Gastroesophageal sphincter (tissue), 4 donors: ENCODE measurements at regions not wholly inside any gene's neighbourhood (a gene's known extent, or its start where the extent isn't known, plus 50 kb on each side); places are given as distances from the start of the nearest gene placed in this dataset.
A peak's percentile ranks its signal among the peaks of the same experiment; 100 is the strongest.

Experiments
- ATAC-seq: fragments of 150-250 bp; one replicate; pipeline ENCODE4 v1.9.1; 2016; ENCODE audit warnings: mild to moderate bottlenecking, moderate library complexity
- H3K27ac ChIP-seq, 4 donors: fragments of 200-600 bp; sonication (generic) in 3 of 4; 1 replicate in 3 of 4; 2 replicates in 1 of 4; pipeline ENCODE4 v1.5.1; 2016 to 2019
- H3K27me3 ChIP-seq: fragments of 200-600 bp; sonication (generic); one replicate; pipeline ENCODE4 v1.5.1; 2019
- H3K36me3 ChIP-seq, 2 donors: fragments of 200-600 bp; sonication (generic); one replicate each; pipeline ENCODE4 v1.5.1; 2019; ENCODE audit warnings: control low read depth in 1 of 2
- H3K4me1 ChIP-seq, 3 donors: fragments of 200-600 bp; sonication (generic); 1 replicate in 2 of 3; 2 replicates in 1 of 3; pipeline ENCODE4 v1.5.1; 2016 to 2019; ENCODE audit warnings: control low read depth in 2 of 3
- H3K4me3 ChIP-seq, 2 donors: fragments of 200-600 bp; sonication (generic); one replicate each; pipeline ENCODE4 v1.5.1; 2019; ENCODE audit warnings: mild to moderate bottlenecking in 1 of 2, moderate library complexity in 1 of 2
- H3K9me3 ChIP-seq, 3 donors: fragments of 200-600 bp; sonication (generic); one replicate each; pipeline ENCODE4 v1.5.1; 2017 to 2019; ENCODE audit warnings: control low read depth in 2 of 3
- EP300 ChIP-seq: sonication (generic); formaldehyde crosslinking; IDR thresholded peaks from one replicate; pipeline ENCODE4 v1.6.1; 2017; ENCODE audit warnings: antibody characterized with exemption, mild to moderate bottlenecking
- POLR2A ChIP-seq, 2 donors: fragments of 450-650 bp; IDR thresholded peaks; one replicate each; pipeline ENCODE4 v1.6.1; 2017; ENCODE audit warnings: antibody characterized with exemption in 2 of 2, mild to moderate bottlenecking in 2 of 2, moderate library complexity in 1 of 2
- POLR2AphosphoS5 ChIP-seq: sonication (generic); formaldehyde crosslinking; IDR thresholded peaks from one replicate; pipeline ENCODE4 v1.6.1; 2017; ENCODE audit warnings: antibody characterized with exemption
- WGBS, 2 donors: methylation state at CpG; one replicate each; pipeline ENCODE4 v1.1.5; 2018; ENCODE audit warnings: low coverage in 1 of 2; 5-methylcytosine and 5-hydroxymethylcytosine counted together
- TF ChIP-seq, protein P1 (sequence below), 4 experiments: fragments of 200-600 bp in 2 of 4; fragments of 450-650 bp in 2 of 4; sonication (generic) in 1 of 4; IDR thresholded peaks; one replicate each; pipeline ENCODE4 v1.5.1; 2017 to 2019; ENCODE audit warnings: antibody characterized with exemption in 4 of 4, mild to moderate bottlenecking in 2 of 4, moderate library complexity in 2 of 4

GRCh38 chr7:117993377-117994003 lies 120.2 kb upstream of the CTTNBP2 start:
- no peak overlapping the region for H3K4me3 ChIP-seq
- H3K27ac ChIP-seq: no peak overlapping the region
- TF ChIP-seq EP300: no peak
- TF ChIP-seq, protein P1, sequence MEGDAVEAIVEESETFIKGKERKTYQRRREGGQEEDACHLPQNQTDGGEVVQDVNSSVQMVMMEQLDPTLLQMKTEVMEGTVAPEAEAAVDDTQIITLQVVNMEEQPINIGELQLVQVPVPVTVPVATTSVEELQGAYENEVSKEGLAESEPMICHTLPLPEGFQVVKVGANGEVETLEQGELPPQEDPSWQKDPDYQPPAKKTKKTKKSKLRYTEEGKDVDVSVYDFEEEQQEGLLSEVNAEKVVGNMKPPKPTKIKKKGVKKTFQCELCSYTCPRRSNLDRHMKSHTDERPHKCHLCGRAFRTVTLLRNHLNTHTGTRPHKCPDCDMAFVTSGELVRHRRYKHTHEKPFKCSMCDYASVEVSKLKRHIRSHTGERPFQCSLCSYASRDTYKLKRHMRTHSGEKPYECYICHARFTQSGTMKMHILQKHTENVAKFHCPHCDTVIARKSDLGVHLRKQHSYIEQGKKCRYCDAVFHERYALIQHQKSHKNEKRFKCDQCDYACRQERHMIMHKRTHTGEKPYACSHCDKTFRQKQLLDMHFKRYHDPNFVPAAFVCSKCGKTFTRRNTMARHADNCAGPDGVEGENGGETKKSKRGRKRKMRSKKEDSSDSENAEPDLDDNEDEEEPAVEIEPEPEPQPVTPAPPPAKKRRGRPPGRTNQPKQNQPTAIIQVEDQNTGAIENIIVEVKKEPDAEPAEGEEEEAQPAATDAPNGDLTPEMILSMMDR (IDR thresholded peaks at IDR 0.05): peak in 1 of 4 experiments; percentile 26
- H3K36me3 ChIP-seq: no peaks in the 10 kb centered on the region
- no peaks in the 10 kb centered on the region for H3K4me1 ChIP-seq
- no peak for ATAC-seq
- no peaks in the 10 kb centered on the region for H3K9me3 ChIP-seq
- no peaks in the 10 kb centered on the region for H3K27me3 ChIP-seq

DNA sequence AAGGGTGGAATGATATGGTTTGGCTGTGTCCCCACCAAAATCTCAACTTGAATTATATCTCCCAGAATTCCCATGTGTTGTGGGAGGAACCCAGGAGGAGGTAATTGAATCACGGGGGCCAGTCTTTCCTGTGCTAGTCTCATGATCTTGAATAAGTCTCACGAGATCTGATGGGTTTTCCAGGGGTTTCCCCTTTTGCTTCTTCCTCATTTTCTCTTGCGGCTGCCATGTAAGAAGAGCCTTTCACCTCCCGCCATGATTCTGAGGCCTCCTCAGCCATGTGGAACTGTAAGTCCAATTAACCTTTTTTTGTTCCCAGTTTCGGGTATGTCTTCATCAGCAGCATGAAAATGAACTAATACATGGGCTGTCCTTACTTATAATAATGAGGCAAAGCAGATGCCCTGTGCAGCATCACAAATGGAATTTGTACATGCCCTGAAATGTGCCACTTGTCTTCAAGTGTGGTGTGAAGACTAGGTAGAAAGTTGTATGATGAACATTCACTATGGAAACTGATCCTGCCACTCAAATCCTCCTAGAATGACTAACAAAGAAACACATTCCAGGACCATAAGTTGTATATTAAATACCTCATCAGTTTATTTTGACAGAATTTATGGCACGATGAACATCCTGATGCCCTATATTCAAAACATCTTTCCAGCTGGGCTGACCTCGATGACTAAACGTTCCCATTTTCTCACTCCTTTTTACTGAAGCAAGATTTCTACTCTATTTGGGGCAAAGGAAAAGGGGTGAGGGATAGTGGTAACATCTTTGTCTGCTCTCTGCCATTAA lies 122.8 kb upstream of the CTTNBP2 start:
- TF ChIP-seq POLR2A (IDR thresholded peaks at IDR 0.05) (no peak), POLR2AphosphoS5 (no peak), EP300 (no peak)
- TF ChIP-seq, protein P1 (IDR thresholded peaks at IDR 0.05): no peak
- Histone ChIP-seq H3K36me3 (no peaks in the 10 kb centered on the region), H3K4me1 (no peaks in the 10 kb centered on the region), H3K27ac (no peak overlapping the region), H3K4me3 (no peak overlapping the region), H3K27me3 (no peaks in the 10 kb centered on the region), H3K9me3 (no peaks in the 10 kb centered on the region)
- WGBS, 2 donors: 61 to 76% methylated on average over 3 to 7 of the region's 8 CpGs
- no peak for ATAC-seq

DNA sequence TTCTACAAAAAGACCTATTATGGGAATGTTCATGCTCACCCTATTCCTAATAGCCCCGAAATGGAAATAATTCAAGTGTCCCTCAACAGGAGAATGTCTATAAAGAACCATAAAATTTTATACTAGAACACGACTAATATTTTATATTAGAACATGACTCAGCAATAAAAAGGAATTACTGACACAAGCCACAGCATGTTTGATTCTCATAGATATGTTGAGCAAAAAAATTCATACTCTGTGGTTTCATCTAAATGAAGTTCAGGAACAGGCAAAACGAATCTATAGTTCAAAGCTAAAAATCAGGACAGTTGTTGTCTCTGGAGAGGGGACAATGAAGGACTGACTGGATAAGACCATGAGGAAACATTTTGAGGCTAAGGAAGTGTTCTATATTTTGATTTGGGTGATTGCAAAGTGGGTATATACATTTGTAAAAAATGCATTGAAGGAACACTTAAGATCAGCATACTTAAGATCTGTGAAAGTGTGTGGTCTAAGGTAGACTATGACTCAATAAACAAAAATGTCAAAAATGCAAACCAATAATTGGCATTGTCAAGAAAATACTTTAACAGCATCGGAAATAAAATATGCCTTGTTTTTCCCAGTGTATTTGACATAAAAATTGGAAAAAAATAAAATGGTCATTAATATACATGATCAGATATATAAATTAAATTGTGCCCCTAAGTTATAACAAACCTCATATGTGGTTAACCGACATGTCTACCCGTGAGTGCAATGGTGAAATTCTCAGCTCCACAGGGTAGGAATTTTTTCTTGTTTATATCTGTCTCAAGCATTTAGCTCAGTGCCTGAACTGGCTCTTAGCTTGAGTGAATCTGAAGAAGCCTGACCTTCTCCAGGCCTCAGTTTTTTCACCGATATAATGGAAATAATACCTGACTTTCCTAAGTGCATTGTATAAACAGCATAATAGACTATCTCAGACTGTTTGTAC lies 124.9 kb upstream of the CTTNBP2 start:
- no peak for ATAC-seq
- H3K4me1 ChIP-seq: no peaks in the 10 kb centered on the region
- WGBS, 2 donors: 75 to 79% methylated on average over 7 of the region's 7 CpGs
- H3K4me3 ChIP-seq: no peak overlapping the region
- H3K9me3 ChIP-seq: no peaks in the 10 kb centered on the region
- H3K27me3 ChIP-seq: no peaks in the 10 kb centered on the region
- no peaks in the 10 kb centered on the region for H3K36me3 ChIP-seq
- no peak for TF ChIP-seq EP300
- TF ChIP-seq POLR2AphosphoS5: no peak
- TF ChIP-seq, protein P1 (IDR thresholded peaks at IDR 0.05): no peak
- H3K27ac ChIP-seq: no peak overlapping the region

DNA sequence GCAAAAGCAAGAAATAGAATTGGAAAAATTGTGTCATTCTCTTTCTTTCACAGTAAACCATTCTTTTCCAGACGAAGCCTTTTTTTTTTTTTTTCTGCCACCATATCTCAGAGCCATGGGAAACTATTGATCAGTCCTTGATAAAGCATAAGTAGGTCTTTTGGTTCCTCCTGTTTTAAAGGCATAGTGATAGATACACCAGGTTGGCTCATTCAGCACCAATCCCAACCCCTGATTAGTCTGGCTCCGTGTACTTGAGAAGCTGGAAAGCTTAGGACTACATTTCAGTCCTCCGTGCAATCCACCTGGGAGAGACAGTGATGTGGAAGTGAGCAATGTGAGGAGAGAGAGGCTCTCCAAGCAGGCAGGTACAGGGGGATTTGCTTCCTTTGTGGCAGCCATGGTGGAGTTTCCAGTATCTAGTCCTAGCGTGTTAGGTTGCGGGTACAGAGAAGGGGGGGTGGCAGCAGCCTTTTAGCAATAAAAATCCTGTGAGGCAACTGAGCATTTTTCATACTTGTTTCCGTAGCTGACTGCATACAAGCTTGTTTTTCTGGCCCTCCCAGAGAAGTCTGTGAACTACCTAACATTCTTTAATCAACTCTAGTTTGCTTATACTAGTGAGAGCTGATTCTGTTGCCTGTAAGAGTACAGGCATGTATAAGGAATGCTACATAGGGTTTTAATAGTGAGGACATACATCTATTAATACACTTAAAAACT lies 127.4 kb upstream of the CTTNBP2 start:
- H3K4me3 ChIP-seq: no peak overlapping the region
- WGBS, 2 donors: 76 to 84% methylated on average over 4 to 5 of the region's 6 CpGs
- H3K27me3 ChIP-seq: no peaks in the 10 kb centered on the region
- no peaks in the 10 kb centered on the region for H3K9me3 ChIP-seq
- TF ChIP-seq EP300 (no peak), POLR2A (IDR thresholded peaks at IDR 0.05) (no peak), POLR2AphosphoS5 (no peak)
- TF ChIP-seq, protein P1 (IDR thresholded peaks at IDR 0.05): no peak
- ATAC-seq: no peak
- H3K36me3 ChIP-seq: no peaks in the 10 kb centered on the region
- H3K4me1 ChIP-seq: no peaks in the 10 kb centered on the region
- no peak overlapping the region for H3K27ac ChIP-seq
